GM06990 (cell line): ENCODE measurements at regions not wholly inside any gene's neighbourhood (a gene's known extent, or its start where the extent isn't known, plus 50 kb on each side); places are given as distances from the start of the nearest gene placed in this dataset.
"Not testable (repeated sequence)": the region's sequence is repeated elsewhere in the genome, so short reads cannot be mapped to it uniquely, and the experiment has no call there.

Source experiments
- DNase-seq: peaks from one replicate; pipeline ENCODE4 v3.0.0-alpha.2; 2011; ENCODE audit not compliant: insufficient read length; ENCODE audit errors: extremely low read depth
- H3K27me3 ChIP-seq: replicated peaks from 2 replicates; pipeline ENCODE4 v1.6.0; 2011; ENCODE audit warnings: low read length; ENCODE audit not compliant: control insufficient read depth, insufficient read depth
- H3K36me3 ChIP-seq: 2 replicates; pipeline ENCODE4 v1.5.1; 2011; ENCODE audit warnings: low read length; ENCODE audit not compliant: control insufficient read depth, insufficient read depth
- H3K4me3 ChIP-seq: replicated peaks from 2 replicates; pipeline ENCODE4 v1.5.1; 2011; ENCODE audit warnings: low read depth, mild to moderate bottlenecking, control low read depth, low read length
- TF ChIP-seq, protein P1 (sequence below): IDR thresholded peaks from 2 replicates; pipeline ENCODE4 v1.5.1; 2011; ENCODE audit warnings: low read length, control low read depth, mild to moderate bottlenecking, inconsistent platforms; ENCODE audit not compliant: insufficient read depth, poor library complexity, severe bottlenecking

DNA sequence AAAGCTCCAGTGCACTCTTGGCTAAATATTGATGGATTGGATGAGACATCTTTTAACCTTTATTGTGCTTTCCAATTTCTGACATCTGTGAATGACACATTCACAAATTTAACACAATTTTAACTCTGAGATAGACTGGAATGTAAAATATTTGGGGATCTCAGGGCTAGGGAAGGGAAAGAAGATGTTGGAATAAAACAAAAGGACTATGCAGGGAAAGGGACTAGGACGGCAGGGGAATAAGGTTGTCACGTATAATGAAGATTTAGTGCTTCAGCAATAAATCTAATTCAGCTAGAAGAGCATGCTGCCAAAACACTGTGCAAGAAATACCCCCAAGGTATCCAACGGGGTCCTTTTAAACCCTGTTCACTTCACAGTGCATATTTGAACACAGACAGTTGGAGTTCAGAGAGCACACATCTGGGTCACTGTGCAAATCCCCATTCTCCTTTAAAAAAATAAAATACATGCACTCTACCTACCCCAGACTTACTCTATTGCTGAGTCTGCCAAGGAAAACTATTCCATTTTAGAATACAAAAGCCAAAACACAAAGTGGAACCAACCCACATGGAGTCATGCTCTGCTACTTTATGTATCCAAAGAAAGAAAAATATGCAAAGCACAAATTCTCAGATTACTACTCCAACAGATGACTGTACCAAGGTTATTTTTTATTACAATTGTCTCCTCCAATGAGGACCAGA, 151.0 kb upstream of the RSPO3 start:
- TF ChIP-seq, protein P1, sequence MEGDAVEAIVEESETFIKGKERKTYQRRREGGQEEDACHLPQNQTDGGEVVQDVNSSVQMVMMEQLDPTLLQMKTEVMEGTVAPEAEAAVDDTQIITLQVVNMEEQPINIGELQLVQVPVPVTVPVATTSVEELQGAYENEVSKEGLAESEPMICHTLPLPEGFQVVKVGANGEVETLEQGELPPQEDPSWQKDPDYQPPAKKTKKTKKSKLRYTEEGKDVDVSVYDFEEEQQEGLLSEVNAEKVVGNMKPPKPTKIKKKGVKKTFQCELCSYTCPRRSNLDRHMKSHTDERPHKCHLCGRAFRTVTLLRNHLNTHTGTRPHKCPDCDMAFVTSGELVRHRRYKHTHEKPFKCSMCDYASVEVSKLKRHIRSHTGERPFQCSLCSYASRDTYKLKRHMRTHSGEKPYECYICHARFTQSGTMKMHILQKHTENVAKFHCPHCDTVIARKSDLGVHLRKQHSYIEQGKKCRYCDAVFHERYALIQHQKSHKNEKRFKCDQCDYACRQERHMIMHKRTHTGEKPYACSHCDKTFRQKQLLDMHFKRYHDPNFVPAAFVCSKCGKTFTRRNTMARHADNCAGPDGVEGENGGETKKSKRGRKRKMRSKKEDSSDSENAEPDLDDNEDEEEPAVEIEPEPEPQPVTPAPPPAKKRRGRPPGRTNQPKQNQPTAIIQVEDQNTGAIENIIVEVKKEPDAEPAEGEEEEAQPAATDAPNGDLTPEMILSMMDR = no peak
- Histone ChIP-seq H3K27me3 (no peaks in the 10 kb centered on the region), H3K36me3 (no peaks in the 10 kb centered on the region), H3K4me3 (no peak overlapping the region)
- DNase-seq = no peak

DNA sequence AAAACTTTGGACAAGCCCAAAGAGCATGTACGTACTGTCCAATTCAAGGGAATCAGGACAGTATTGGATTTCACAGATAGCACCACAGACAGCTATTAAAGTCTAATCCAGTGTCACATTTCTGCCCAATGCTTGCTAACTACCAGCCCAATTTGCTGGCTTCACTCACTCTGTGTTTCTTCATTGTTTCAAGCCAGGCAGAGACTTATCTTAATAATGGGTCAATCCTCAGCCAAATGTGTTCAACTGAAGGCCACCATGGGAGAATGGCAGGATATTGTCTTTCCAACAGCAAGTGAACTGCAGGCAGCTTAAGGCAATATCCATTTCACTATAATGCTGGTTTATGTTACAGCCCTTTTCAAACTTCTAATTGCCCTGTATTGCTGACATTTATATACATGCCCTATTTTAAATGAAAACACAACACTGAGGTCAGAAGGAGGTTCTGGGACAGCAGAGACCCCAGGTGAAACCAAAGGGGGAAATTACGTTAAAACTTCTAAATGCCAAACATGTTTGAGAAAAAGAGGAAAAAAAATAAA, 142.1 kb upstream of the RSPO3 start:
- Histone ChIP-seq H3K27me3 (no peaks in the 10 kb centered on the region), H3K4me3 (no peak overlapping the region), H3K36me3 (no peaks in the 10 kb centered on the region)
- DNase-seq = no peak
- TF ChIP-seq, protein P1 = no peak

DNA sequence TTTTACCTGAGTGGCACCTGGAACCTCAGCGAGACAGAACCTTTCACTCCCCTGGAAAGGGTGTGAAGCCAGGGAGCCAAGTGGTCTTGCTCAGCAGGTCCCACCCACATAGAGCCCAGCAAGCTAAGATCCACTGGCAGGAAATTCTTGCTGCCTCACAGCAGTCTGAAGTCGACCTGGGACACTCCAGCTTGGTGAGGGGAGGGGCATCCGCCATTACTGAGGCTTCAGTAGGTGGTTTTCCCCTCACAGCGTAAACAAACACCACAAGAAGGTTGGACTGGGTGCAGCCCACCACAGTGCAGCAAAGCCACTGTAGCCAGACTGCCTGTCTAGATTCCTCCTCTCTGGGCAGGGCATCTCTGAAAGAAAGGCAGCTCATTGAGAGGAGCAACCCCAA, 134.7 kb upstream of the RSPO3 start:
- no peaks in the 10 kb centered on the region for H3K36me3 ChIP-seq
- TF ChIP-seq, protein P1 = no peak
- no peaks in the 10 kb centered on the region for H3K27me3 ChIP-seq
- no peak for DNase-seq
- H3K4me3 ChIP-seq = no peak overlapping the region

DNA sequence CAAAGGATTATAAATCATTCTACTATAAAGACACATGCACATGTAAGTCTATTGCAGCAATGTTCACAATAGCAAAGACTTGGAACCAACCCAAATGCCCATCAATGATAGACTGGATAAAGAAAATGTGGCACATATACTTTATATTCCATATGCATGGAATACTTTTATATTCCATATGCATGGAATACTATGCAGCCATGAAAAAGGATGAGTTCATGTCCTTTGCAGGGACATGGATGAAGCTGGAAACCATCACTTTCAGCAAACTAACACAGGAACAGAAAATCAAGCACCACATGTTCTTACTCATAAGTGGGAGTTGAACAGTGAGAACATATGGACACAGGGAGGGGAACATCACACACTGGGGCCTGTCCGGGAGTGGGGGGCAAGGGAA, 130.3 kb upstream of the RSPO3 start:
- not testable (repeated sequence) for H3K36me3 ChIP-seq, H3K27me3 ChIP-seq, H3K4me3 ChIP-seq

GRCh38 chr6:127000631-127001030, 117.8 kb upstream of the RSPO3 start:
- Histone ChIP-seq H3K4me3 (no peak overlapping the region), H3K27me3 (no peaks in the 10 kb centered on the region), H3K36me3 (no peaks in the 10 kb centered on the region)
- TF ChIP-seq, protein P1 = no peak
- no peak for DNase-seq

More for the DNA sequence above, 130.3 kb upstream of the RSPO3 start:
- not testable (repeated sequence) for DNase-seq

DNA sequence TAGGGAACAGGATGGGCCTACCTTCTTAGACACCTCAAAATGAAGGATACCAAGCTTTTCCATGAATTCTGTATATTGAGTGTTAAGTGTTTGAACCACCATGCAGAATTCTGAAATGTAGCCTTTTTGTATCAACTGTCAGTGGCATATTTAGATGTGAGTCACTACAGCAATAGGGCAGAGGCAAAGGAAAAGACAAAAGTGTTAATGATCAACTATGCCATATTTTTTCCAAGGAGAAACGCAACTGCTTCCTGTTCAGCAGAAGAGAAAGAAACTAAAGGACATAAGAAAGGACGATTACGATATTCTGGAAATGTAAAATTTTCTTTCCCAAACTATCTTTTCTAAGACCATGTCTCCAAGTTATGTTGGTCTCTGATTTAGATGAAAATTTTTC, 104.6 kb upstream of the RSPO3 start:
- no peaks in the 10 kb centered on the region for H3K27me3 ChIP-seq
- H3K36me3 ChIP-seq = no peaks in the 10 kb centered on the region
- no peak for DNase-seq
- TF ChIP-seq, protein P1 = no peak
- no peak overlapping the region for H3K4me3 ChIP-seq
